Tibial nerve (tissue), 4 donors: ENCODE measurements at regions not wholly inside any gene's neighbourhood (a gene's known extent, or its start where the extent isn't known, plus 50 kb on each side); places are given as distances from the start of the nearest gene placed in this dataset.
"Not testable (repeated sequence)": the region's sequence is repeated elsewhere in the genome, so short reads cannot be mapped to it uniquely, and the experiment has no call there.

Experiments
- CTCF ChIP-seq, 5 experiments: fragments of 200-600 bp in 3 of 5; fragments of 450-650 bp in 2 of 5; sonication (generic) in 3 of 5; IDR thresholded peaks; one replicate each; pipeline ENCODE4 v1.5.1; 2016 to 2019; ENCODE audit warnings: antibody characterized with exemption in 5 of 5, mild to moderate bottlenecking in 3 of 5, moderate library complexity in 2 of 5
- EP300 ChIP-seq, 2 donors: sonication (generic); formaldehyde crosslinking; IDR thresholded peaks; one replicate each; pipeline ENCODE4 v1.6.1; 2017; ENCODE audit warnings: antibody characterized with exemption in 2 of 2, mild to moderate bottlenecking in 1 of 2
- POLR2A ChIP-seq, 2 donors: fragments of 450-650 bp; IDR thresholded peaks; one replicate each; pipeline ENCODE4 v1.6.1; 2017; ENCODE audit warnings: antibody characterized with exemption in 2 of 2, mild to moderate bottlenecking in 2 of 2, moderate library complexity in 2 of 2

- not testable (repeated sequence) for TF ChIP-seq POLR2A, CTCF, EP300 (IDR thresholded peaks at IDR 0.05)
Measured at GRCh38 chr19:22498831-22499430, 76.8 kb upstream of the ZNF98 start.
